ENCODE measurements at regions not wholly inside any gene's neighbourhood (a gene's known extent, or its start where the extent isn't known, plus 50 kb on each side); places are given as distances from the start of the nearest gene placed in this dataset.

- TF ChIP-seq CTCF (conservative IDR thresholded peaks at IDR 0.05 in 1 of 2, IDR thresholded peaks at IDR 0.05 in 1 of 2; ENCODE audit: extremely low read depth in 1 of 2, insufficient read depth in 1 of 2, low read depth in 1 of 2, low read length in 2 of 2), result no peak
- no peak for TF ChIP-seq EZH2 (IDR thresholded peaks at IDR 0.05; ENCODE audit: borderline replicate concordance, low read length)
These were observed 145.1 kb downstream of the SAMD5 start for GRCh38 chr6:147653631-147654030.

Measured in mammary epithelial cell (primary cell).